GM12801 (cell line): ENCODE measurements at regions not wholly inside any gene's neighbourhood (a gene's known extent, or its start where the extent isn't known, plus 50 kb on each side); places are given as distances from the start of the nearest gene placed in this dataset.

Experiments
- CTCF ChIP-seq: IDR thresholded peaks from one replicate; pipeline ENCODE4 v1.5.1; 2011; ENCODE audit warnings: control low read depth; ENCODE audit not compliant: insufficient read length; ENCODE audit errors: extremely low read depth

GRCh38 chr1:209229494-209230061, 353.9 kb upstream of the CAMK1G start:
- TF ChIP-seq CTCF: no peak

- TF ChIP-seq CTCF: no peak
Observed at GRCh38 chr1:209230314-209230713, 353.2 kb upstream of the CAMK1G start.

GRCh38 chr1:209231476-209232156, 351.9 kb upstream of the CAMK1G start:
- TF ChIP-seq CTCF: no peak

GRCh38 chr1:209232197-209232596, 351.3 kb upstream of the CAMK1G start:
- no peak for TF ChIP-seq CTCF

GRCh38 chr1:209232759-209233158, 350.8 kb upstream of the CAMK1G start:
- no peak for TF ChIP-seq CTCF

- TF ChIP-seq CTCF: no peak
Observed at GRCh38 chr1:209235166-209235565, 348.3 kb upstream of the CAMK1G start.

GRCh38 chr1:209238356-209238755, 345.2 kb upstream of the CAMK1G start:
- no peak for TF ChIP-seq CTCF

GRCh38 chr1:209240351-209240750, 343.2 kb upstream of the CAMK1G start:
- no peak for TF ChIP-seq CTCF
